ENCODE measurements at regions not wholly inside any gene's neighbourhood (a gene's known extent, or its start where the extent isn't known, plus 50 kb on each side); places are given as distances from the start of the nearest gene placed in this dataset.

DNA sequence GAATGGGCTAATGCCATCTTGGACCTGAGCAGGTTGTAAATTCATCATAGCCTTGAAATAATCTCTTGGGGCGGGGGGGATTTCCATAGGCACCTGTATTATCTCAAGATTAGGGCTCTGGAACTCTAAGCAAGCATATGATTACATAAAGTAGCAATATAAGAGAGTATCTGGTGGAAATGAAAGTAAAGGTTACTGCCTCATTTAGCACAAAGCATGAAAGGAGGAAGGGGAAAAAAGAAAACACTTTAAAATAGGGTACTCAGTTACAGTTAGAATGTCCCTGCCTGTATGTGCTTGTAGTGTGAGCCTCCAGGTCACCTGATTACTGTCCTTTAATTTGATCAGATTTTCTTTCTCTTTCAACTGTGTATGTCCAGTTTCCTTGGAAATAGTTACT, 1079.7 kb upstream of the CDH18 start:
- no peak for TF ChIP-seq CTCF (IDR thresholded peaks at IDR 0.05; ENCODE audit: insufficient read depth, low read length)
- H3K4me3 ChIP-seq (ENCODE audit: low read depth, low read length) = no peak overlapping the region

GRCh38 chr5:21063146-21063545, 1075.1 kb upstream of the CDH18 start:
- no peak for DNase-seq (ENCODE audit: low read depth)
- no peak overlapping the region for H3K4me3 ChIP-seq (ENCODE audit: low read depth, low read length)
- TF ChIP-seq CTCF (IDR thresholded peaks at IDR 0.05; ENCODE audit: insufficient read depth, low read length) = no peak

More for the DNA sequence above, 1079.7 kb upstream of the CDH18 start:
- DNase-seq (ENCODE audit: low read depth) = no peak

DNA sequence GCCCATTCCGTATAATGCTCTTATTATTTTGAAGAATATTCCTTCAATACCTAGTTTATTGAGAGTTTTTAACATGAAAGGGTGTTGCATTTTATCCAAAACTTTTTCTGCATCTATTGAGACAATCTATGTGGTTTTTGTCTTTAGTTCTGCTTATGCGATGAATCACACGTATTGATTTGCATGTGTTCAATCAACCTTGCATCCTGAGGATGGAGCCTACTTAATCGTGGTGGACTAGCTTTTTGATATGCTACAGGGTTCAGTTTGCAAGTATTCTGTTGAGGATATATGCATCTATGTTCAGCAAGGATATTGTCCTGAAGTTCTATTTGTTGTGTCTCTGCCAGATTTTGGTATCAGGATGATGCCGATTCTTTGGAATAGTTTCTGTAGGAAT, 1070.3 kb upstream of the CDH18 start:
- TF ChIP-seq CTCF (IDR thresholded peaks at IDR 0.05; ENCODE audit: insufficient read depth, low read length) = no peak
- DNase-seq (ENCODE audit: low read depth) = no peak
- H3K4me3 ChIP-seq (ENCODE audit: low read depth, low read length) = no peak overlapping the region

DNA sequence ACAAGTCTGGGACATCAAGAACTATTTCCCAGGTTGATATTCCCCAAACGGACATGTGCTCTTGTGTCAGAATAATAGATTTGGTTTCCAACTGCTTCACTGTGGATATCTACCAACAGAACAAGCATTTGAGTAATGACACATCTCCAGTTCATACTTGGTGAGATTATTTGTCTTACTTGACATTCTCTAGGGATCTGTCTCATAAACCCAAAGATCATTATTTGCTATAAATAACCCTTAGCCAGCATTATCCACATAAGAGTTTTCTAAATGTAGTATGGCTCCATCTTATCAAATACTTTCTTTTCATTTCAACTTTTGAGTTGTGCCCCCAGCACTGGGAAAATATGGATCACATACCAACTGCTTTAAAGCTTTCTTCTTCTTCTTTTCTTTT, 1063.9 kb upstream of the CDH18 start:
- no peak overlapping the region for H3K4me3 ChIP-seq (ENCODE audit: low read depth, low read length)
- TF ChIP-seq CTCF (IDR thresholded peaks at IDR 0.05; ENCODE audit: insufficient read depth, low read length) = no peak
- no peak for DNase-seq (ENCODE audit: low read depth)

DNA sequence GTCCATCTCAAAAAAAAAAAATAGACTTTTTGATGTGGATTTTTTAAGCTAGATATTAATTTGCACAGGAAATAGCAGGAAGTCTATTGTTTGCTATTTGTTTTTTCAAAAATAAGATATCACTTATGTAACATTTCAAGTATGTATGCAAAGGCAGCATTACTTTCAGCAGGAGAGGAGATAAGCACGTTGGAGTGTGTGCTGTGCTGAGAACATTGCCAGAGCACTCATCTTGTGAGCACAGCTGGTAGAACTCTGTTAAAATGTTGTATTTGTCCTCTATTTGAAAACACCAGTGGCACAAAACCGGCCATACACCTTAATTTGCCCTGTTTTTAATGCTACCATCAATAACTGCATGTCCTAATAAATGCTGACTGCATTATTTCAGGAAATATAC, 1061.9 kb upstream of the CDH18 start:
- DNase-seq (ENCODE audit: low read depth) = no peak
- TF ChIP-seq CTCF (IDR thresholded peaks at IDR 0.05; ENCODE audit: insufficient read depth, low read length) = no peak
- no peak overlapping the region for H3K4me3 ChIP-seq (ENCODE audit: low read depth, low read length)

DNA sequence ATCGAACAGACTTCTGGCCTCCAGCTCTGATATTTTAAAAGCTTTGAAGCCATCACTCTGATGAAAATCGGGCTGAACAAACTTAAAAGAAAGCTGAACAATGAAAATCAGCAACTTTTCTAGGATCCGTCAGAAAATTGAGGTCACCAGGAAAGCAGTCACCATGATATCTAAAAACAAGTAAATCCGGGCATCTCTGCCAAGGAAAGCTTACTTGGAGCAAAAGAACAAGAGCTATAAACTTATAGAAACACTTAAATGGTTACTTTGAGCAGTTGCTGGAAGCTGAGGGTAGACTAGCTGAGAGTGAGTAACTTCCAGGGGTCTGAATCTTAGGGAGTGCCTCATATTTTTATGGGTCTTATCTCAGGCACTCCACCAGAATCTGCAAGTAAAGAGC, 1043.0 kb upstream of the CDH18 start:
- no peak overlapping the region for H3K4me3 ChIP-seq (ENCODE audit: low read depth, low read length)
- DNase-seq (ENCODE audit: low read depth) = no peak
- no peak for TF ChIP-seq CTCF (IDR thresholded peaks at IDR 0.05; ENCODE audit: insufficient read depth, low read length)

- no peak overlapping the region for H3K4me3 ChIP-seq (ENCODE audit: low read depth, low read length)
- no peak for DNase-seq (ENCODE audit: low read depth)
- no peak for TF ChIP-seq CTCF (IDR thresholded peaks at IDR 0.05; ENCODE audit: insufficient read depth, low read length)
Measured at GRCh38 chr5:21024966-21025365, 1037.0 kb upstream of the CDH18 start.
